C4-2B (cell line): ENCODE measurements at regions not wholly inside any gene's neighbourhood (a gene's known extent, or its start where the extent isn't known, plus 50 kb on each side); places are given as distances from the start of the nearest gene placed in this dataset.

Source experiments
- ZFX ChIP-seq: fragments of 450-650 bp; IDR thresholded peaks from 2 replicates; pipeline ENCODE4 v1.6.1; 2017
- TF ChIP-seq, protein P1 (sequence below): fragments of 450-650 bp; conservative IDR thresholded peaks from 2 replicates; pipeline ENCODE4 v1.5.1; 2017; ENCODE audit warnings: mild to moderate bottlenecking

DNA sequence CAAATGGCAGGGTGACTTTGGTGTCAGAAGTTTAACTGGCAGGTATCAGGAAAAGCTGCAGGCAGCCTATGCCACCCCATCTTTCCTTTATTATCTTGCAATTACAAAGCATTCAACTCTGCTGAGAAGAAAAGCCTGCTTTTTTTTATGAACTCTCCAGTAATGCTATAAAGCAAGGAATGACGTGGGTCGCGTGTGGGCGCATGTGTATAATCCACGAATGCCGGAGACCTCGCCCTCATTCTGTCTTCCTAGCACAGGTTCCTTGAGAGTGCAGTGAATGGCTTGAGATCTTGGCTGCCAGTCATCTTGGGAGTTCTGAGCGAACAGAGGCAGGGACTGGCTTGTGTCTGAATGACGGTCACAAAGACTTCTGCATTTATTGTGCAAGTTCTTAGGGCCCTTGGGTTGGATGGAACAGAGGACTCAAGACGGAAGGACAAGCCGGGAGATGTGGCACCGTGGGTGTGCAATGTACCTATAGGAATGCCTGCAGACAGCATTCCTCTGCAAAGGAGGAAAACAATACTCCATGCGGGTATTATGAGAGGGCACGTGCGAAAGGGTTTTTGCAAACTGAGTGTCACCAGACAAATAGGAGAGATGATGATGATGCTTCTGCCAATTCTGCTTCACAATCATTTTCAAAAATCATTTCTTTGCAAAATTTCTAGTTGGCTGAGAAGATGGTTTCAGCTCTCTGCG is 96.1 kb upstream of the ELAC2 start:
- TF ChIP-seq, protein P1, sequence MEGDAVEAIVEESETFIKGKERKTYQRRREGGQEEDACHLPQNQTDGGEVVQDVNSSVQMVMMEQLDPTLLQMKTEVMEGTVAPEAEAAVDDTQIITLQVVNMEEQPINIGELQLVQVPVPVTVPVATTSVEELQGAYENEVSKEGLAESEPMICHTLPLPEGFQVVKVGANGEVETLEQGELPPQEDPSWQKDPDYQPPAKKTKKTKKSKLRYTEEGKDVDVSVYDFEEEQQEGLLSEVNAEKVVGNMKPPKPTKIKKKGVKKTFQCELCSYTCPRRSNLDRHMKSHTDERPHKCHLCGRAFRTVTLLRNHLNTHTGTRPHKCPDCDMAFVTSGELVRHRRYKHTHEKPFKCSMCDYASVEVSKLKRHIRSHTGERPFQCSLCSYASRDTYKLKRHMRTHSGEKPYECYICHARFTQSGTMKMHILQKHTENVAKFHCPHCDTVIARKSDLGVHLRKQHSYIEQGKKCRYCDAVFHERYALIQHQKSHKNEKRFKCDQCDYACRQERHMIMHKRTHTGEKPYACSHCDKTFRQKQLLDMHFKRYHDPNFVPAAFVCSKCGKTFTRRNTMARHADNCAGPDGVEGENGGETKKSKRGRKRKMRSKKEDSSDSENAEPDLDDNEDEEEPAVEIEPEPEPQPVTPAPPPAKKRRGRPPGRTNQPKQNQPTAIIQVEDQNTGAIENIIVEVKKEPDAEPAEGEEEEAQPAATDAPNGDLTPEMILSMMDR: no peak
- no peak for TF ChIP-seq ZFX
